NCI-H2196 treated with DMSO at 0.1 percent for 48 hours (cell line): ENCODE measurements at regions not wholly inside any gene's neighbourhood (a gene's known extent, or its start where the extent isn't known, plus 50 kb on each side); places are given as distances from the start of the nearest gene placed in this dataset.

Source experiments
- DNase-seq: peaks from one replicate; lab custom pipeline; 2025; ENCODE audit not compliant: unreplicated experiment; lab: John Stamatoyannopoulos, UW

DNA sequence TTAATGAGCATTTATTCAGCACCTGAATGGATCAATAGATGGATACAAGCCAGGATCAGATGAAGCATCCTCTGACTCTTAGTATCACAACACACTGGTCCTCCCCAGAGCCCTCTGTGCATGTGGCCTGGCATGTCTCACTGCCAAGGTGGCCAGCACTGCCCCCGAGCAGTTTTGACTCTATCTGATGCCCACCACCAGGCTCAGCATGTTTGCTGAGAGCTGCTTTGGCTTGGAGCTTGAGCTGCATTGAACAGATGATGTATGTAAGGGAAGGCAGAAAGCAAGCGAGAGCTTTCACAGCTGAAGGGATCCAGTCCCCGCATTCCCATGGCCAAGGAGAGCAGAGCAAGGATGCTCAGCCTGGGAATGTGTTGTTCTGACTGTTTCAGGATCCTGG, 320.3 kb downstream of the BUD13 start:
- no peak for DNase-seq

GRCh38 chr11:116449522-116449921, 323.3 kb downstream of the BUD13 start:
- no peak for DNase-seq

DNA sequence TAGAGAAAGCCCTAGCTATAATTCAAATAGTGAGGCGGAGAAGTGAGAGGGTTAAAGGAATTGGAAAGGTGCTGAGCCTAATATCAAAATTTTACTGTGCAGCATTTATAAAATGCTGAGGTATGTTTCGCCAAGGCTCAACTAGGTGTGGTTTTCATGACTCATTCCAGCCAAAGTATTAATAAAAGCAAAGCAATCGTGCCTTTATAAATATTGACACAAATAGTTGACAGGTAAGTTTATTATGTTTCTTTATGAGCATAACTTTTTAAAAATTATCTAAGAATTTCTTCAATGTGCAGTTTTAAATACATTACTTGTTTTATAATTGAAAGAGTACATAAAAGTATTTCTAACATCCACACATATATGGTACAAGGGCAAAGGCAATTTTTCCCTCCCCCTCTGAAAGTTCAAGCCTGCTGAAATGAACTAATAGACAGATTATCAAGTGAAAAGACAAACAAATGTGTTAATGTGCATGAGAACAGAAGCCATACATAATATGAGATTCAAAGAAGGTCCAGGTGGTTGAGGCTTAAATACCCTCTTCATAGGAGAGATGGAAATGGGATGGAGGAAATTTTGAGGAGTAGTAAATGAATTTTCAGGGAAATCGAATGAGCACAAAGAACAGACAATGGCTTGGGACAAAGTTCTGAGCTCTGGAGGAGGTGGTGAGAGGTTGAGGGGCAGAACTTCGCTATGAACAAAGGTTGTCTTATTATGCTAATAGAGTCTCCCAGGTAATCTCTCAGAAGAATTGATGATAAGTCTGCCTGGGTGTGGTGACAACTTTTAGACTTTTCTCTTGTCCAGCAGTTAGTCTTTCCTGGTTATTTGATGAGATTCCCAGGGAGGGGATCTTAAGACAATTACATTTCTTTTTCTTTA, 326.5 kb downstream of the BUD13 start:
- no peak for DNase-seq

- no peak for DNase-seq
Measured at GRCh38 chr11:116445108-116446047, 327.4 kb downstream of the BUD13 start.

DNA sequence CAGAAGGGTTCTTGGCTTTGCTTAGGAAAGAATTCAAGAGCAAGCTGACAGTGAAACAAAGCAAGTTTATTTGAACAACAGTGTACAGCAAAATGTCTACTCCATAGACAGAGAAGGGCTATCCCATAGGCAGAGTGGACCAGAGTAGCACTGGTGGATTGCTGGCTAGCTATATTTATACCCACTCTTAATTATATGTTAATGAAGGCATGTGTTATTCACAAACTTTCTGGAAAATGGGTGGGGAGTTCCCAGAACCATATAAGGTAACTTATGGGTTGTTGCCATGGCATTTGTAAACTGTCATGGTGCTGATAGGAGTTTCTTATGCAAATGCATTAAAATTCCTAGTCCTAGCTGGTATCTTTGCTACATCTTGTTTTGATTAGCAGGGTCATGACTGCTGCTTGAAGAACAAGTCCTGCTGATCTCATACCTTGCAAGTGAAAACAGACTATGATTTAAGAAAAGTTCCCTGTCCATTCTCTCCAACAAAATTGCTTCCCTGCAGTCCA, 330.5 kb downstream of the BUD13 start:
- no peak for DNase-seq

- DNase-seq, result no peak
Measured at GRCh38 chr11:116439361-116439677, 333.5 kb downstream of the BUD13 start.

DNA sequence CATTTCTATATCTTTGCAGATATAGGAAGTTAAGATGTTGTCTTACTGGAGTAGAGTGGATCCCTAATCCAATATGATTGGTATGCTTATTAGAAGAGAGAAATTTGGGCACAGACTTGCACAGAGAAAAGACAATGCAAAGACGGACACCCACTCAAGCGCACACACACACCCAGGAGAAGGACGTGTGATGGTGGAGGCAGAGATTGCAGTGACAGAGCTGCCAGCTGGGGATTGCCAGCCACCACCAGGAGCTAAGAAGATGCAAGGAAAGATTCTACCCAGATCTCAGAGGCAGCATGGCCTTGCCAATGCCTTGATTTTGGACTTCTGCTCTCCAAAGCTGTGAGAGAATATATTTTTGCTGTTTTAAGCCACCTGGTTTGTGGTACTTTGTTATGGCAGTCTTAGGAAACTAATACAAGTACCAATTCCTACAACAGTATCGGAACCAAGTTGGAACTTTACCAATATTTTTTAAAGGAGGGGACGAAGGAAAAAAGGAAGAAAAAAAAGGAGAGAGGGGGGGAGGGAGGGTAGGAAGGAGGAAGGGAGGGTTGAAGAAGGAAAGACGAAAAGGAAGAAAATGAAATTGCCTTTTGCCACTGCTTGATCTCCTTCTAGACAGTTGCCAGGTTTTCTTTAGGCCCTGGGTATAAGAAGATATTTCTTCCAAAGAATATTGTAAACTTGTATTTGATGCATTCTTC, 334.0 kb downstream of the BUD13 start:
- DNase-seq, result no peak

GRCh38 chr11:116434986-116435385, 337.8 kb downstream of the BUD13 start:
- no peak for DNase-seq

DNA sequence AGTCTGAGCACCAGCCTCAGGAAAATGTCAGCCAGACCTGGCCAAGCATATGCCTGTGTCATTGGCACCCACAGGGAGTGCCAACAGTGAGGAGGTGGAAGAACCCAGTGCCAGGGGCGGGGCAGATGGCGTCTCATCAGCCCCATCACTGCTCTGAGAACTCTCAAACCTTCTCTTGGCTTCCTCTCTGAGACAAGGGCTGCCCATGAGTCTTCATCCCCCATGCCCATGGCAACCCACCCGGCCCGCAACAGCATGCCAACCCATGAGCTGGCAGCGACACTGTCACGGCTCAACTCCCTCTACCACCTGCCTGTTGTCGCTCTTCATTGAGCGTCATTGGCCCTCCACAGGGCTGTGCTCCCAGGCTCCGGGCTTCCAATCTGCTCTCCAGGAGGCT, 340.5 kb downstream of the BUD13 start:
- DNase-seq, result no peak

DNA sequence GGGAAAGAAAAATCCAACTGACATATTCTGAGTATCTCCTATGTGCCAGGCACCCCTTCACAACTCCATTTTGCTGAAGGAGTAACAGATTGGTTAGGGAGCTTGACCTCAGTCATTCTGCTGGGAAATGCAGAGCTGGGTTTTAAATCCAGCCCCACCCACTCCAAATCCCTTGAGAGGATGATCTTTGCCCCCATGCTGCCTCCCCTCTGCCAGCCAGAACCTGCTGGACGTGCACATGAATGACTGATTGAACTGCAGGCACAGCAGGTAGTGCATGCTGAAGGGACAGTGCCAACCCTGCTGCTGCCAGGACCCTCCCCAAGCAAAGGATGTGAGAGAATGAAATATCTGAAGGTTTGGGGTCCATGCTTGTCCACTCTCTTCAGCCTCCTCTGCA, 340.9 kb downstream of the BUD13 start:
- DNase-seq, result no peak

DNA sequence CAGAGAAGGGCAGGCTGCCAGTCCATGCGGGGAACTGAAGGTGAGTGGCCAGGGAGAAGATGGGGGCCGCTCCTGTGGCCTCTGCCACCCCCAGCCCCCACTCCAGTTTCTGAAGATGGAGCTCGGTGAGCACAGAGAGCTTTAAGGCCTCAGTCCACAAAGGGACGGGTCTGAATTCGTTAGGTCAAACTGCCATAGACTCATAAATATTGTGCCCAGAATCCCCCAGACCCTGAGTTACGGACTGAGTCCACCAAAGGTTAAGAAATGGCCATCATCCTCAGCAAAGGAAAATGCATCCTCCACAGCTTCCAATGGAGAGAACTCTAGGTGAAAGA, 344.2 kb downstream of the BUD13 start:
- no peak for DNase-seq

GRCh38 chr11:116427903-116428637, 344.7 kb downstream of the BUD13 start:
- peak; percentile 50 for DNase-seq

DNA sequence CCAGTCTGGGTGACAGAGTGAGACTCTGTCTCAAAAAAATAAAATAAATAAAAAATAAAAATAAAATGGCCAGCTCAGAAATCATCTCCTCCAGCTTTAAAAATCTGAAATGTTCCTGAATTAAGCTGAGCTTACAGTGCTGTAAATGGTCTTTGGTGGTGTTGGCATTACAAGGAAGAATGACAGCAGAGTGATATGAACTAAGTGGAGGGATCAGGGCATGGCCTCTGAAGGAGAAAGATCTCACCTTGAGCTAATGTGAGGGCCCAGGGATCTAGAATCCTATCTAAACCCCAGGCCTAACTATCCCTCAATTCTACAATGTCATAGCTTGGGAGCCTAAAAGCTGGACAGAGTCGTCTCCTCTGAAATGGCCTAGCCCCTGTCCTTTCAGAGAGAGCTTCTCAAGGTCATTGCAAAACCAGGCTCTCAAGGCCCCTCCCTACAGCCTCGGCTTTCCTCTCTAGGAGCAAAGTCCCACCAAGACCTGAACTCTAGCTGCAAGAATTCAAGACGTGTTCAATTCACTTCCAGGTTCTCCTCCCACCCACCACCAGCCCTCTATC, 345.4 kb downstream of the BUD13 start:
- DNase-seq, result no peak

DNA sequence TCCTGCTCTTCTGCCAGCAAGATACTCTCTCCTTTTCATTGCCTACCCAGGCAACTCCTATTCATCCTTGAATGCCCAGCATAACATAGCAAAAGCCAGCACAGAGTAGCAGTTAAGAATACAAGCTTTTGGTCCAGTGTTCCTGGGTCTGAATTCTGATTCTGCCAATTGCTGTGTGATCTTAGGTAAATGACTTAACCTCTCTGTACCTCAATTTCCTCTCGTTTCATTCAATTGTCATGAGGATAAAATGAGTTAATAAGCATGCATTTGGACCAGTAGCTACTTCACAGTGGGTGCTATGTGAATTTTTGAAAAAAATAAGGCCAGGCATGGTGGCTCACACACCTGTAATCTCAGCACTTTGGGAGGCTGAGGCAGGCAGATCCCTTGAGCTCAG, 346.0 kb downstream of the BUD13 start:
- no peak for DNase-seq

- DNase-seq, result no peak
Measured at GRCh38 chr11:116424615-116425261, 348.0 kb downstream of the BUD13 start.

DNA sequence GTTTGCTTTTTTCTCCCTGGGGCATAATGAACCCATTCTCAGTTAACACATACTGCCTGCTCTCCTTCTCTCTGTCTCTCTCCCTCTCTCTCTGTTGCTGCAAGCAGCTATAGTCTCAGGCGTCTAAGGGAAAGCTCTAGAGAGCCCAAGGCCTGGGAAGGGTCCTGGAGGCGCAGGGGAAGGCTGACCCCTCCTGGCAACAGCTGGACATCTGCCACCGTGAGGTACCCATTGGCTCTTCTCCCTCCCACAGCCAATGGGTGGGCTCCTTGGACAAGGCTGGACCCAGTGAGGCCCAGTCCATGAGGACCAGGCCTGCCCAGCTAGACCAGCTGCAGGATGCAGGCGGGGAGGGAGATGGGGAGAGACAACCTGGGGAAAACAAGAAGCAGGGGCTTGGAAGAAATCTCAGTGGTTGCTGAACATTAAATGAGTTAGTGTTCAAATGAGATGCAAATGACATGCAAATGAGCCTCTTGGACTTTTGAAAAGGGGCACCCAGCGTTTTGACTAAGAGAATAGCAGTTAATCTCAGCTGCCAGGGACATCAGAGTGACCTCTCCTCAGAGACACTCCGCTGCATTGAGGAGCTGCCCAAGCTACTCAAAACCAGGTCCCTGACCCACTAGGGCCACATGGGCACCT, 349.7 kb downstream of the BUD13 start:
- DNase-seq, result no peak

DNA sequence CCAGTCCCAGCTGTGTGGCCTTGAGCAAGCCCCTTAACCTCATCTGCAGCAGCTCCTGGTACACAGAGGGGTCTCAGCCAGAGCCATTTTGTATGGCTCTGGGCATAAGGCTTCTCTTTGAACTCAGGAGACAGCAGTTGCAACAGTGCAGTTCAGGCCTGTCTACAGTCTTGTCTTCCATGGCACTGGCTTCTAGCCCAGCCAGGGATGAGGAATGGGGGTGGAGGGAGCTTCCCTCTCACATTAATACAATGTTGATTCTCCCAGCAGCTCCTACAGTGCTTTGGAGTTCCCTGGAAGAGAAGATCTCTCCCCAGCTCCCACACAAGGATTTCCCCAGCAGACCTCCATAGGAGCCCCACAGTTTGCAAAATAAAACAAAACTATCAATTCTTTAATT, 350.2 kb downstream of the BUD13 start:
- DNase-seq, result no peak

DNA sequence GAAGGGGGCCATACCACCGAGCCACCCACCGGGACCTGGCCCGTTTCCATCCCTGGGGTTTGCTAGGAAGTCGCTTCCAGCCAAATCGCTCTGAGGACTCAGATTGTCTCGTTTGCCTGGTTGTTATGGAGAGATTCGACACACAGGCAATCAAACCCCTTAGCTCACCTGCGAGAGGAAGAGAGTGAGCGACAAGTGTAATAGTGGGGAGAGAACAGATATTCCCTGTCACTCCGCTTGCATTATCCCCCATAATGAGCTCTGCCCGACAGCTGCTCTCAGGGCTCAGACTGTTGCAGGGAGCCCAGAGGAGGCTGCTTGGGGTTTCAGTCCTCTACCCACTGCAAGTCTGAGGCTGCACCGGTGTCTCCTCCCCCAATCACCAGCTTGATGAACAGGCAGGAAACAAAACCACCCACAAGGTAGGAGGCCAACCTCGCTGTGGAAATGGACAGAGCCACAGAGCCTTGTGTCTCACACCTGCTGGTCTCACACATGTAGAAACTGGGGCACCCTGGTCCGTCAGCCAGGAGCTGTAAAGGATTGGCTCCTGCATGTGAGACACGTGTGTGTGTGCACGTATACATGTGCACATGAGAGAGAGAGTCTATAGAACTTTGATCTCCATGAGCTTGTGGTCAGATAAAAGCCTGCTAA, 351.1 kb downstream of the BUD13 start:
- DNase-seq, result no peak
